ENCODE measurements at regions not wholly inside any gene's neighbourhood (a gene's known extent, or its start where the extent isn't known, plus 50 kb on each side); places are given as distances from the start of the nearest gene placed in this dataset.

GRCh38 chr1:59089036-59089798 lies 207.7 kb upstream of the FGGY start:
- Histone ChIP-seq H3K4me1 (ENCODE audit: control insufficient read depth, insufficient read depth, low read length) (no peaks in the 10 kb centered on the region), H3K36me3 (ENCODE audit: control insufficient read depth, insufficient read depth, low read length) (no peaks in the 10 kb centered on the region), H3K27me3 (ENCODE audit: control insufficient read depth, insufficient read depth, low read length) (no peaks in the 10 kb centered on the region), H3K27ac (ENCODE audit: low read length) (no peak overlapping the region), H3K9me3 (ENCODE audit: control insufficient read depth, insufficient read depth, low read depth, low read length) (no peaks in the 10 kb centered on the region; the same call in 1 of the 2 replicates), H3K4me3 (ENCODE audit: low read depth in 2 of 2, low read length in 2 of 2) (no peak overlapping the region)
- ChIA-PET CTCF (no interaction called here), POLR2A (no interaction called here)
- DNase-seq (ENCODE audit: low read depth, low spot score) (no peak), ATAC-seq (no peak)
- in situ Hi-C loops (cut with HindIII; ENCODE audit: low pct_unique_long_range_greater_than_20kb, low sequenced_read_pairs): no loop called here
- TF ChIP-seq SIN3A (IDR thresholded peaks at IDR 0.05; ENCODE audit: borderline replicate concordance, insufficient read depth, low read depth, low read length) (no peak), REST (IDR thresholded peaks at IDR 0.05; ENCODE audit: insufficient read depth in 1 of 2, low read depth in 2 of 2, low read length in 1 of 2) (no peak), POLR2AphosphoS5 (IDR thresholded peaks at IDR 0.05; ENCODE audit: low read depth, low read length) (no peak)
- BruUV-seq (replicated peaks): no TSS peak
- intact Hi-C loops (cut with micrococcal nuclease; ENCODE audit: unreplicated experiment): no loop called here

GRCh38 chr1:59089922-59090457 lies 206.9 kb upstream of the FGGY start:
- DNase-seq (ENCODE audit: low read depth, low spot score) (no peak), ATAC-seq (no peak)
- POLR2A ChIA-PET: no interaction called here
- intact Hi-C loops (cut with micrococcal nuclease; ENCODE audit: unreplicated experiment) (no loop called here), in situ Hi-C loops (cut with HindIII; ENCODE audit: low pct_unique_long_range_greater_than_20kb, low sequenced_read_pairs) (no loop called here)
- Histone ChIP-seq H3K36me3 (ENCODE audit: control insufficient read depth, insufficient read depth, low read length) (no peaks in the 10 kb centered on the region), H3K4me3 (ENCODE audit: low read depth in 2 of 2, low read length in 2 of 2) (no peak overlapping the region), H3K27ac (ENCODE audit: low read length) (no peak overlapping the region), H3K9me3 (ENCODE audit: control insufficient read depth, insufficient read depth, low read depth, low read length) (no peaks in the 10 kb centered on the region; the same call in 1 of the 2 replicates), H3K4me1 (ENCODE audit: control insufficient read depth, insufficient read depth, low read length) (no peaks in the 10 kb centered on the region), H3K27me3 (ENCODE audit: control insufficient read depth, insufficient read depth, low read length) (no peaks in the 10 kb centered on the region)
- CTCF ChIA-PET: no interaction called here
- no peak for TF ChIP-seq TCF7L2 (IDR thresholded peaks at IDR 0.05; ENCODE audit: low read depth, low read length)
- no peak for TF ChIP-seq SIN3A (IDR thresholded peaks at IDR 0.05; ENCODE audit: borderline replicate concordance, insufficient read depth, low read depth, low read length)
- TF ChIP-seq POLR2AphosphoS5 (IDR thresholded peaks at IDR 0.05; ENCODE audit: low read depth, low read length): no peak
- TF ChIP-seq REST (IDR thresholded peaks at IDR 0.05; ENCODE audit: insufficient read depth in 1 of 2, low read depth in 2 of 2, low read length in 1 of 2): no peak
- TF ChIP-seq CTCF (IDR thresholded peaks at IDR 0.05): no peak
- no TSS peak for BruUV-seq (replicated peaks)
